T-helper 1 cell (primary cell): ENCODE measurements at regions not wholly inside any gene's neighbourhood (a gene's known extent, or its start where the extent isn't known, plus 50 kb on each side); places are given as distances from the start of the nearest gene placed in this dataset.
"Not testable (repeated sequence)": the region's sequence is repeated elsewhere in the genome, so short reads cannot be mapped to it uniquely, and the experiment has no call there.

ENCODE experiments used
- DNase-seq, 5 donors: peaks; one replicate each; pipeline ENCODE4 v3.0.0-alpha.2; 2012 to 2020

DNA sequence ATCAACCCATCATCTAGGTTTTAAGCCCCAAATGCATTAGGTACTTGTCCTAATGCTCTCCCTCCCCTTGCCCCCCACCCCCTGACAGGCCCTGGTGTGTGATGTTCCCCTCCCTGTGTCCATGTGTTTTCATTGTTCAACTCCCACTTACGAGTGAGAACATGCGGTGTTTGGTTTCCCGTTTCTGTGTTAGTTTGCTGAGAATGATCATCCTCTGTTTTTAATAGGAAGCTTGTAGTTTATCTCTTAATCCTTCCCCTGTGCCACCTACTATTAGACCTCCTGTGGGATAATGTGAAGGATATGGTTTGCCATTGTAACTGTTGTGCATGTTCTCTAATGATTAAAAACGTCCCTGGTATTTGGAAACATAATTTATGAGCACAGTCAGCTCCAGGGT, 299.4 kb upstream of the USP24 start:
- DNase-seq: not testable (repeated sequence)

DNA sequence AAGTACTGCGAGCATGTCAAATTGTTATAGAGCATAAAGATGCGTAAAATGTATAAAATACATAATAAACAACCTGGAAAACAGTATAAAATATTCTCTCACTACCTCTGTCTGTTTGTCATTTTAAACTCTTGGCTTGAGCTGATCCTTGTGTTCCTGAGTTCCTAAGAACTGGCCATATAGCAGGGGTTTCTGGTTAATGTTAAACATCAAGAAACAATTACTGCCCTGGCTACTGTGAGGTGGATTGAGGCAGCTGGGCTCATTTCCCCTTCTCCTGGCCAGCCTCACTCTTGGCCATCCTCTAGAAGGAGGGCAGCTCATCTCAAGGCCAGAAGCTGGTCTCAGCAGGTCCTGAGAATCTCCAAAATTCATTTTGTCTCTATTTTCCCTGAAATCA, 297.3 kb upstream of the USP24 start:
- no peak for DNase-seq

- no peak for DNase-seq
These were observed 292.4 kb upstream of the USP24 start for GRCh38 chr1:55507578-55507931.

- no peak for DNase-seq
These were observed 291.8 kb upstream of the USP24 start for GRCh38 chr1:55506740-55507577.

DNA sequence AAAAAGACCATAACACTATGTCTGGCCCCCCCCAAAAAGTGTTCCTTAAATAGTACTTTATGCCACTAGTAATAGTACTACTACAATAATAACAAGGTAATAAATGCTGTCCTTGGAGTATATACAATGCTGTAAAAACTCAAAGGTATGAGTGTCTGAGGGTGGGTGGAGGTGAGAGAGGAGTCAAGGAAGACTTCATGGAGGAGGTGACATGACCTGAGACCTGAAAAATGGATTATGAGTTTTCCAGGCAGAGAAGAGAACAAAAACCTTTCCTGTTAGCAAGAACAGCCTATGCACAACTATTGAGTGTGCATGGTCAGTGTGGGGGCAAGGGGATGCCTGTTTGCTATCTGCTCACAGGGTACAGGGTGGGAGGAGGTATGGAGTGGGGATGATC, 290.2 kb upstream of the USP24 start:
- DNase-seq: no peak

DNA sequence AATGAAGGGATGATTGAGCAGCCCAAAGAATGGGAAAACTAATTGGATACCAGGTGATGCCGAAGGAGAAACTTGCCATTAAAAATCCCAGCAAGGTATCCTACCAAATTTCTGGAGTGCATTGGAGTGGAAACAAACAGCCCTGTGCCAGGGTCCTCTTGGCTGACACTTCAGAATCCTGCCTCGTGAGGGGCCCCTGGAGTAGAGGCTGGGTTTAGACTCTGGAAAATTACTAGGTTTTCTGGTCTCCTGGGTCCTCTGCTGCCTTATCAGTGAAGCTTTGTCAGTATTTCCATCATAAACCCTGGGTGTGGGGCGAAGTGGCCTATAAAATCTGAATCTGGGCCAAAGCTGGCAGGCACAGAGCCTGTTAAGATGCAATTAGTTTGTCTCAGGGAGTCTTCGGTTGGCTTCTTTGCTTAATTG, 289.2 kb upstream of the USP24 start:
- no peak for DNase-seq

GRCh38 chr1:55503663-55504305, 288.6 kb upstream of the USP24 start:
- DNase-seq: no peak

DNA sequence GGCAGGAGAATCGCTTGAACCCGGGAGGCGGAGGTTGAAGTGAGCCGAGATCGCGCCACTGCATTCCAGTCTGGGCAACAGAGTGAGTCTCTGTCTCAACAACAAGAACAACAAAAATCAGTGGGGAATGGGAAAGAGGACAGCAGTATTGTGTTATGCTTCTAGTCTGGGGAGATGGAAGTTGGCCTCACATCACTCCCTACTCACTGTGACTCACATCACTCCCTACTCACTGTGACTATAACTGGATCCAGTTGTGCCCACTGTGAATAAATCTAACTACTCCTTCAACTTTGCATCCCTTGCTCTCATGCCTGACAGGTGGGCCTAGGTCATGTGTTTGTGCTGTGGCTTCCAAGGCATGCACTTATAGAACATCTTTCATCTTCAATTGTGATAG, 285.4 kb upstream of the USP24 start:
- no peak for DNase-seq

GRCh38 chr1:55490547-55490946, 275.4 kb upstream of the USP24 start:
- no peak for DNase-seq

- no peak for DNase-seq
These were observed 269.0 kb upstream of the USP24 start for GRCh38 chr1:55484173-55484572.

DNA sequence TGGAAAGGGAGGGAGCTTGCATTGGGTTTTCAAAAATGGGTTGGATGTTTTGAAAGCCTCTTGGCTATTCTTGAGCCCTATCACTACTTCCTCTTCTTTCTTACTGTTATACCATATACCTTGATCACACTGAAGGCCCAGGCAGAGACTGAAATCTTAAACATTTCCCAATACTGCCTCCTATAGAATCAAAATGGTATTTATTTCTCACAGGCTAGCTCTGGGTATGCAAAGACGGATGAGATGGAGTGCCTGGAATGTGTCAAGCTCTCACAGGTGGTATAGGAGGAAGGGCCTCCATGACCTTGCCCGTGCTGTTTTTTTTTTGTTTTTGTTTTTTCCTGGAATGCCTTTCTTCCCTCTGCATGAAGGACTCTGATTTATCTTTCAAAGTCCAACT, 268.4 kb upstream of the USP24 start:
- no peak for DNase-seq

- no peak for DNase-seq
These were observed 266.5 kb upstream of the USP24 start for GRCh38 chr1:55481634-55482033.

DNA sequence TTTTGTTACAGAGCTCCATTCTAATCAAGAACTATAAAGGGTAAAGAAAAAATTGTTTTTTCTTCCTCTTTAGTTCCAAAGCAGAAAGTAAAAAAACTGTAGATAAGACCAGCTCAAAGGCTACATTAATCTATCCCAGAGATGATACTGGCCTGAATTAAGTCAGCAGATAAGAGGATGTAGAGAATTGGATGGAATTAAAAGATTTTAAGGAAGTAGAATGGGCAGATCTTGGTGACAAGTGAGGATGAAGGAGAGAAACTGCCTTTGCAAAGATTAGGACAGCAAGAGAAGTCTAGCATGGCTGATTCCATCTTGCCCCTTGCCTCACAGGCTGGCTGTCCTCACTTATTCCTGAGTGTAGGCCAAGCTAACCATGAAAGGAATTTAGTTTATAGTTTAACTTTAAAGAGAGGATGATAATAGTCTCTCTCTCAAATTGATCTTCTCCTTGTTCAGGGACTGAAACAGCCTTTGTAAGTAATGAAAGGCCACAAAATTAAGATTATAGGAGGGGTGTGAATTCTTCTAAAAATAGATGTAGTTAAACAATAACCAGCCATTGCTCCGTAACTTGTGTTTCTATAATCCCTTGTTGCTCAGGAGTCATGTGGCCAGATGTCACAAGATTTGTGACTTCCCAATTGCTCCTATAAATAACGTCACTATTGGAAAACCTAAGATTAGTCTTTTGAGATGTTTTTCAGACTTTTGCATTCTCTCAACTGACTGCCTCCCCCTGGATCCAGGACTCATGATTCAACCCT, 265.0 kb upstream of the USP24 start:
- DNase-seq: no peak

DNA sequence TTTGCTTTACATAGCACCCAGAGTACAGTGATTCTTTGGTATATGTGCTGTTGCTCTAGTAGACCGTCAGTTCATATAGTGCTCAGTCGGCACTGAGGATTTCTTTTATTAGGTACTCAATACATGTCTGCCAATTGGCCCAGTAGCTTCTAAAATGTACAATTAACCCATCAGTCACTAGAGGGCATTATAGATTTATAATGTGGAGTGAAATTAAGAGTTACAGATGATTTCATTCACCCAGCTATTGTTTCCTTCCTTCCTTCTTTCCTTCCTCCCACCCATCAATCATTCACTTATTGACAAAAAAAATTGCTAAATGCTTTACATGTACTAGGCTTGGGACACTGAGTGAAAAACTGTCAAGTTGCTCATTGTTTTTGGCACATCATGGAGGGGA, 263.6 kb upstream of the USP24 start:
- no peak for DNase-seq

DNA sequence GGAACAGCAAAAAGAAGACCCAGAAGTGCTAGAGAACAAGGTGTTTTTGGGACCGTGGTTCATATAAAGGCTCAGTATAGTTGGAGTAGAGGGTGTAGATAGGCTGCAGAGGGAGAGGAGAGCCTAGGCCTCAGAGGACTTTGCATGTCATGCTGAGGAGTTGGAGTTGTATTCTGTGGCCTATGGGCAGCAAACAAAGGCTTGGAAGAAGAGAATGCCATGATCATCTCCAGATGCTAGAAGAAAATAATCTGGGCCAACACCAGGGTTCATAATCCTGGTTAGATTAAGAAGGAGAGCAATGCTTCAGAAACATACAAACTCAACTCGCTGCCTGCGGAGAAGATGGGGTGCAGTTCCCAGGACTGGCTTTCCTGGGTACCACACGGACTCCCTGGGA, 262.8 kb upstream of the USP24 start:
- no peak for DNase-seq

DNA sequence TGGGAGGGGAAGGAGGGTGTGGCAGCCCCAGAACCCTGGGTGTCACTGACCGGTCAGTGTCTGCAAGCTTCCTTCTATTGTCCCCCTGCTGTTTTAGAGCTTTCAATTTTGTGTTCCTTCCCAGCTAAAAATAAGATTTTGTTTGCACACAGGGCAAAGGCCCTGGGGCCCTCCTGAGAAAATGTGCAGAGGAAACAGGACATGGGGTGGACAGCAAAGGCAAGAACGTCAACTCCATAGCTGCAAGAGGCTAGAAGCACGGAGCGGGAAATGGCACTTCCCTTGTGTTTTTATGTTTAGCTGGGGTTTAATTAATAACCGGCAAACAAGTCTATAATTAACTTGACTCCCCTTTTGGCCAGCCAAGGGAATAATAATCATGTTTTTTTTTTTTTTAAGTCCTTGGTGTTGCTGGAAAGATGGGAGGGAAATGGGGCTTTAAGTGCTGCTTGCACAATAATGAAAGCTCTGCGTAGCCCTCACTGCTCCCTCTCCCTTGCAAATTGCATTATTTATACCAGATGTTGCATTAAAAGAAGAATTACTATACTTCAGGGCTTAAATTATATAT, 261.4 kb upstream of the USP24 start:
- no peak for DNase-seq

GRCh38 chr1:55474168-55474786, 259.1 kb upstream of the USP24 start:
- no peak for DNase-seq

- no peak for DNase-seq
These were observed 258.5 kb upstream of the USP24 start for GRCh38 chr1:55473661-55474060.

GRCh38 chr1:55472784-55473183, 257.6 kb upstream of the USP24 start:
- no peak for DNase-seq

GRCh38 chr1:55472115-55472514, 257.0 kb upstream of the USP24 start:
- DNase-seq: no peak

GRCh38 chr1:55468142-55468795, 253.1 kb upstream of the USP24 start:
- DNase-seq: no peak

DNA sequence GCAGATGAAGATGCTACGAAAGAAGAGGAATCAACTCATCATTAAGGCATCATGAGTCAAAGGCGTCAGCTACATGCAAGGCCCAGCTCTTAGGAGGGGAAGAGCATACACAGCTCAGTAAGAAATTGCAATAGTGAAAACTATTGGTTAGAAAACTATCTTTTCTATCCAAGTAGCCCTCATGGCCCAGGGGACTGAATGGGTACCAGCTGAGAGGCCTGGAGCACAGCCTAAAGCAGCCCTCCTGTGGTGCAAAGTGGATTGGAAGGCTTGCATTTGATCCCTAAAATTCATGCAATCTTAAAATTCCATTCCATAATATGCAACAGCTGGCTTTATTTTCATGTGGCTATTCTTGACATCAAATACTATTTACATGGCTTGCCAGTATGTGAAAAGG, 251.8 kb upstream of the USP24 start:
- DNase-seq: no peak
